ENCODE measurements at regions not wholly inside any gene's neighbourhood (a gene's known extent, or its start where the extent isn't known, plus 50 kb on each side); places are given as distances from the start of the nearest gene placed in this dataset.
A peak's percentile ranks its signal among the peaks of the same experiment; 100 is the strongest.

DNA sequence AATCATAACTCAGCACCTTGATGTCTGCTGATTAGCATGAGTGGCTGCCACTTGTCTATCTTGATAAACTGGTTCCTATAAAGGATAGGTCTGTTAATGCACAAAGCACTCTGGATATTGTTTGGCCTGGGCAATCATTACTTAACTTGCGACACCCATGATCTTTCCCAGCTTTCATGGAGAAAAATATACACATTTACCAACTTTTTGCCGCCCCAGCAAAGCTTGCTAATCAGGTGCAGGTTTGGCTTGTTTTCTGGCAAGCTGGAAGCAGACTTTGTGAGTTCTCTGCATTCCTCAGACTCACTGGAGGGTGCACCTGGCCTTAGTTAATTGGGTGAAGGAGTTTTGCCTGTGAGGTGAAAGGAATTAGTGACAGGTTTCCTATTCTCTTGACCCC lies 1126.4 kb upstream of the FLRT2 start:
- Mint-ChIP-seq H3K9me3 (ENCODE audit: unreplicated experiment) (no peaks in the 10 kb centered on the region), H3K27ac (ENCODE audit: low read depth, unreplicated experiment) (no peak overlapping the region), H3K27me3 (ENCODE audit: insufficient read depth, unreplicated experiment) (no peaks in the 10 kb centered on the region), H3K36me3 (ENCODE audit: insufficient read depth, unreplicated experiment) (no peaks in the 10 kb centered on the region), H3K4me1 (ENCODE audit: insufficient read depth, unreplicated experiment) (no peaks in the 10 kb centered on the region), H3K4me3 (ENCODE audit: unreplicated experiment) (no peak overlapping the region)
- no peak for DNase-seq (ENCODE audit: unreplicated experiment)
- TF ChIP-seq, protein P1, sequence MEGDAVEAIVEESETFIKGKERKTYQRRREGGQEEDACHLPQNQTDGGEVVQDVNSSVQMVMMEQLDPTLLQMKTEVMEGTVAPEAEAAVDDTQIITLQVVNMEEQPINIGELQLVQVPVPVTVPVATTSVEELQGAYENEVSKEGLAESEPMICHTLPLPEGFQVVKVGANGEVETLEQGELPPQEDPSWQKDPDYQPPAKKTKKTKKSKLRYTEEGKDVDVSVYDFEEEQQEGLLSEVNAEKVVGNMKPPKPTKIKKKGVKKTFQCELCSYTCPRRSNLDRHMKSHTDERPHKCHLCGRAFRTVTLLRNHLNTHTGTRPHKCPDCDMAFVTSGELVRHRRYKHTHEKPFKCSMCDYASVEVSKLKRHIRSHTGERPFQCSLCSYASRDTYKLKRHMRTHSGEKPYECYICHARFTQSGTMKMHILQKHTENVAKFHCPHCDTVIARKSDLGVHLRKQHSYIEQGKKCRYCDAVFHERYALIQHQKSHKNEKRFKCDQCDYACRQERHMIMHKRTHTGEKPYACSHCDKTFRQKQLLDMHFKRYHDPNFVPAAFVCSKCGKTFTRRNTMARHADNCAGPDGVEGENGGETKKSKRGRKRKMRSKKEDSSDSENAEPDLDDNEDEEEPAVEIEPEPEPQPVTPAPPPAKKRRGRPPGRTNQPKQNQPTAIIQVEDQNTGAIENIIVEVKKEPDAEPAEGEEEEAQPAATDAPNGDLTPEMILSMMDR (IDR thresholded peaks at IDR 0.05; ENCODE audit: unreplicated experiment): no peak
- CTCF ChIA-PET: no interaction called here
- POLR2A ChIA-PET: no interaction called here
- BruUV-seq (replicated peaks): no TSS peak
- intact Hi-C loops (cut with micrococcal nuclease): no loop called here

DNA sequence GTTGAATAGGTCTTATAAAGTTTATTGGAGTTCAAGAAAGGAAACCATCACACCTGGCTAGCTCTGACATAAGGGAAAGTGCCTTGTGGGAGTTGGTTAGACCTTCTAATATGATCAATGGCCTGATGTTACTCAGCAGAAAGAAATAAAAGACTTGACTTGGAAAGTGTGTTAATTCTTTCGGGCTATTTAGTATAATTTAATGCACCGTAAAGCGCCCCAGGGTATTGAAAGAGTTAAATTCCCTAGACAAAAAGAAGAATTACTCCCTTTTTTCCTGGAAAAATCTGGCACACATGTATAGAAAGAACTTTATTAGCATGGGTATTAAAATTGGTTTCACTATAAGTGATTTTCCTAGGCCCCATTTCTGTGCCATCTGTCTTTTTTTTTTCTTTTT lies 1125.7 kb upstream of the FLRT2 start:
- peaks cover 4% of the 10 kb centered on the region for H3K4me1 Mint-ChIP-seq (ENCODE audit: insufficient read depth, unreplicated experiment)
- ChIA-PET CTCF (no interaction called here), POLR2A (no interaction called here)
- no peak overlapping the region for H3K27ac Mint-ChIP-seq (ENCODE audit: low read depth, unreplicated experiment)
- no peaks in the 10 kb centered on the region for H3K36me3 Mint-ChIP-seq (ENCODE audit: insufficient read depth, unreplicated experiment)
- intact Hi-C loops (cut with micrococcal nuclease): no loop called here
- BruUV-seq (replicated peaks): no TSS peak
- TF ChIP-seq, protein P1 (IDR thresholded peaks at IDR 0.05; ENCODE audit: unreplicated experiment): no peak
- H3K4me3 Mint-ChIP-seq (ENCODE audit: unreplicated experiment): no peak overlapping the region
- H3K9me3 Mint-ChIP-seq (ENCODE audit: unreplicated experiment): no peaks in the 10 kb centered on the region
- DNase-seq (ENCODE audit: unreplicated experiment): no peak
- no peaks in the 10 kb centered on the region for H3K27me3 Mint-ChIP-seq (ENCODE audit: insufficient read depth, unreplicated experiment)

DNA sequence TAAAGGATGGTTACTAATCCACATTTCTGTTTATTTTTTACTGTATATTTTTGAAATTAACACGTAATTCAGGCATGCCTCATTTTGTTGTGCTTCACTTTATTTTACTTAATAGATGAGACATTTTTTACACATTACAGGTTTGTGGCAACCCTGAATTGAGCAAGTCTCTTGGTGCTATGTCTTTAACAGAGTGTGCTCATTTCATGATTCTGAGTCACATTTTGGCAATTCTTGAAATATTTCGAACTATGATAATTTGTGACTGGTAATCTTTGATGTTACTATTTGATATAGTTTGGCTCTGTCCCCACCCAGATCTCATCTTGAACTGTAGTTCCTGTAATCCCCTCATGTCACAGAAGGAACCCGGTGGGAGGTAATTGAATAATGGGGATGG lies 1120.5 kb upstream of the FLRT2 start:
- peaks cover 16% of the 10 kb centered on the region for H3K4me1 Mint-ChIP-seq (ENCODE audit: insufficient read depth, unreplicated experiment)
- no peaks in the 10 kb centered on the region for H3K27me3 Mint-ChIP-seq (ENCODE audit: insufficient read depth, unreplicated experiment)
- ChIA-PET CTCF (no interaction called here), POLR2A (no interaction called here)
- TF ChIP-seq, protein P1 (IDR thresholded peaks at IDR 0.05; ENCODE audit: unreplicated experiment): no peak
- peaks cover 17% of the 10 kb centered on the region for H3K9me3 Mint-ChIP-seq (ENCODE audit: unreplicated experiment)
- H3K27ac Mint-ChIP-seq (ENCODE audit: low read depth, unreplicated experiment): peak overlapping the region; percentile 5
- BruUV-seq (replicated peaks): no TSS peak
- no peaks in the 10 kb centered on the region for H3K36me3 Mint-ChIP-seq (ENCODE audit: insufficient read depth, unreplicated experiment)
- intact Hi-C loops (cut with micrococcal nuclease): no loop called here
- no peak overlapping the region for H3K4me3 Mint-ChIP-seq (ENCODE audit: unreplicated experiment)
- DNase-seq (ENCODE audit: unreplicated experiment): peak; percentile 38

DNA sequence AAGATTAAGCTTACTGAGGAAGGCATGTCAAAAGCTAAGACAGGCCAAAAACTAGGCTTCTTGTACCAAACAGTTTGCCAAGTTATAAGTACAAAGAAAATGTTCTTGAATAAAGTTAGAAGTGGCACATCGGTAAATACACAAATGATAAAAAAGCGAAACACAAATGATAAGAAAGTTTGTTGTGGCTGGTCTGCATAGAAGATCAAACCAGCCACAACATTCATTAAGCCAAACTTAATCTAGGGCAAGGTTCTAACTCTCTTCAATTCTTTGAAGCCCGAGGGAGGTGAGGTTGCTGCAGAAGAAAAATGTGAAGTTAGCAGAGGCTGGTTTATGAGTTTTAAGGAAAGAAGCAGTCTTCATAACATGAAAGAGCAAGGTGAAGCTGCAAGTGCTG lies 1119.6 kb upstream of the FLRT2 start:
- no TSS peak for BruUV-seq (replicated peaks)
- H3K4me1 Mint-ChIP-seq (ENCODE audit: insufficient read depth, unreplicated experiment): peaks cover 16% of the 10 kb centered on the region
- ChIA-PET CTCF (interaction anchor here (0.6 to 0.8 kb wide), 2 partner anchors 49 to 496 kb away, joined by 3 to 4 read pairs; no protein-coding TSS in a partner anchor), POLR2A (interaction anchor here (0.9 kb wide), 1 partner anchor 17 kb away, joined by 3 read pairs; no protein-coding TSS in a partner anchor)
- H3K4me3 Mint-ChIP-seq (ENCODE audit: unreplicated experiment): no peak overlapping the region
- H3K36me3 Mint-ChIP-seq (ENCODE audit: insufficient read depth, unreplicated experiment): no peaks in the 10 kb centered on the region
- H3K9me3 Mint-ChIP-seq (ENCODE audit: unreplicated experiment): peaks cover 17% of the 10 kb centered on the region
- H3K27ac Mint-ChIP-seq (ENCODE audit: low read depth, unreplicated experiment): peak overlapping the region; percentile 5
- H3K27me3 Mint-ChIP-seq (ENCODE audit: insufficient read depth, unreplicated experiment): no peaks in the 10 kb centered on the region
- TF ChIP-seq, protein P1 (IDR thresholded peaks at IDR 0.05; ENCODE audit: unreplicated experiment): no peak
- no peak for DNase-seq (ENCODE audit: unreplicated experiment)
- intact Hi-C loops (cut with micrococcal nuclease): no loop called here
